ENCODE measurements at regions not wholly inside any gene's neighbourhood (a gene's known extent, or its start where the extent isn't known, plus 50 kb on each side); places are given as distances from the start of the nearest gene placed in this dataset.

- no peak for TF ChIP-seq CTCF (IDR thresholded peaks at IDR 0.05 in 4 of 5, conservative IDR thresholded peaks at IDR 0.05 in 1 of 5)
- no peak for TF ChIP-seq POLR2A (IDR thresholded peaks at IDR 0.05)
Observed at GRCh38 chr4:114279066-114279465, 299.6 kb upstream of the ARSJ start.

All from gastrocnemius medialis (tissue), 4 donors.